M059J (cell line): ENCODE measurements at regions not wholly inside any gene's neighbourhood (a gene's known extent, or its start where the extent isn't known, plus 50 kb on each side); places are given as distances from the start of the nearest gene placed in this dataset.
A peak's percentile ranks its signal among the peaks of the same experiment; 100 is the strongest.
"Not testable (repeated sequence)": the region's sequence is repeated elsewhere in the genome, so short reads cannot be mapped to it uniquely, and the experiment has no call there.

Experiments
- DNase-seq: peaks from one replicate; pipeline ENCODE4 v3.0.0-alpha.2; 2012; ENCODE audit warnings: low read depth

GRCh38 chr5:38678697-38679096 is 122.3 kb upstream of the LIFR start:
- DNase-seq: not testable (repeated sequence)

- DNase-seq: no peak
These were observed 123.8 kb upstream of the LIFR start for GRCh38 chr5:38680094-38680825.

- DNase-seq: no peak
These were observed 124.7 kb upstream of the LIFR start for GRCh38 chr5:38681029-38681706.

- DNase-seq: no peak
These were observed 125.5 kb upstream of the LIFR start for GRCh38 chr5:38681966-38682365.

- no peak for DNase-seq
These were observed 130.2 kb upstream of the LIFR start for GRCh38 chr5:38686658-38687057.

GRCh38 chr5:38692346-38692745 is 135.9 kb upstream of the LIFR start:
- no peak for DNase-seq

GRCh38 chr5:38692781-38693527 is 136.5 kb upstream of the LIFR start:
- DNase-seq: no peak

GRCh38 chr5:38695021-38695958 is 138.8 kb upstream of the LIFR start:
- peak; percentile 31 for DNase-seq

GRCh38 chr5:38697013-38697412 is 140.6 kb upstream of the LIFR start:
- DNase-seq: no peak

GRCh38 chr5:38705529-38705928 is 140.3 kb upstream of the OSMR start:
- not testable (repeated sequence) for DNase-seq

- no peak for DNase-seq
These were observed 139.4 kb upstream of the OSMR start for GRCh38 chr5:38706376-38706775.

GRCh38 chr5:38707352-38708210 is 138.2 kb upstream of the OSMR start:
- DNase-seq: no peak

- no peak for DNase-seq
These were observed 136.0 kb upstream of the OSMR start for GRCh38 chr5:38709678-38710306.

GRCh38 chr5:38710627-38711026 is 135.2 kb upstream of the OSMR start:
- no peak for DNase-seq

GRCh38 chr5:38712391-38712790 is 133.4 kb upstream of the OSMR start:
- no peak for DNase-seq

- DNase-seq: no peak
These were observed 131.6 kb upstream of the OSMR start for GRCh38 chr5:38714240-38714639.

- DNase-seq: no peak
These were observed 131.0 kb upstream of the OSMR start for GRCh38 chr5:38714703-38715355.

- DNase-seq: peak; percentile 69
These were observed 130.1 kb upstream of the OSMR start for GRCh38 chr5:38715696-38716095.

- DNase-seq: no peak
These were observed 129.3 kb upstream of the OSMR start for GRCh38 chr5:38716516-38716915.
